ENCODE measurements at regions not wholly inside any gene's neighbourhood (a gene's known extent, or its start where the extent isn't known, plus 50 kb on each side); places are given as distances from the start of the nearest gene placed in this dataset.

DNA sequence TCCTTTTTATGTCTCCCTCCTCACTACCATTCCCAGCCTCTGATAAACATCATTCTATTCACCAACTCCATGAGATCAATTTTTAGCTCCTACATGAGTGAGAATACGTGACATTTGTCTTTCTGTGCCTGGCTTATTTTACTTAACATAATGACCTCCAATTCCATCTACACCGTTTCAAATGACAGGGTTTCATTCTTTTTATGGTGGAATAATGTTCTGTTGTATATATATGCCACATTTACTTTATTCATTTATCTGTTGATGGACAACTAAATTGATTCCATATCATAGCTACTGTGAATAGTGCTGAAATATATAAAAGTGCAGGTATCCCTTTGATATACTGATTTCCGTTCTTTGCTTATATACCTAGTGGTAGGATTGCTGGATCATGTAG lies 503.9 kb downstream of the SMARCA1 start:
- no peak overlapping the region for H3K4me2 ChIP-seq
- H3K36me3 ChIP-seq = no peaks in the 10 kb centered on the region
- TF ChIP-seq, protein P1, sequence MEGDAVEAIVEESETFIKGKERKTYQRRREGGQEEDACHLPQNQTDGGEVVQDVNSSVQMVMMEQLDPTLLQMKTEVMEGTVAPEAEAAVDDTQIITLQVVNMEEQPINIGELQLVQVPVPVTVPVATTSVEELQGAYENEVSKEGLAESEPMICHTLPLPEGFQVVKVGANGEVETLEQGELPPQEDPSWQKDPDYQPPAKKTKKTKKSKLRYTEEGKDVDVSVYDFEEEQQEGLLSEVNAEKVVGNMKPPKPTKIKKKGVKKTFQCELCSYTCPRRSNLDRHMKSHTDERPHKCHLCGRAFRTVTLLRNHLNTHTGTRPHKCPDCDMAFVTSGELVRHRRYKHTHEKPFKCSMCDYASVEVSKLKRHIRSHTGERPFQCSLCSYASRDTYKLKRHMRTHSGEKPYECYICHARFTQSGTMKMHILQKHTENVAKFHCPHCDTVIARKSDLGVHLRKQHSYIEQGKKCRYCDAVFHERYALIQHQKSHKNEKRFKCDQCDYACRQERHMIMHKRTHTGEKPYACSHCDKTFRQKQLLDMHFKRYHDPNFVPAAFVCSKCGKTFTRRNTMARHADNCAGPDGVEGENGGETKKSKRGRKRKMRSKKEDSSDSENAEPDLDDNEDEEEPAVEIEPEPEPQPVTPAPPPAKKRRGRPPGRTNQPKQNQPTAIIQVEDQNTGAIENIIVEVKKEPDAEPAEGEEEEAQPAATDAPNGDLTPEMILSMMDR (IDR thresholded peaks at IDR 0.05) = no peak
- no peak for TF ChIP-seq EZH2phosphoT487 (IDR thresholded peaks at IDR 0.05)
- no peak for TF ChIP-seq EZH2 (IDR thresholded peaks at IDR 0.05)
- peaks cover 3% of the 10 kb centered on the region for H3K9me3 ChIP-seq (ENCODE audit: low read depth)
- peaks cover 12% of the 10 kb centered on the region for H3K9me3 Mint-ChIP-seq
- no peaks in the 10 kb centered on the region for H3K27me3 ChIP-seq
- no peak for DNase-seq (ENCODE audit: low spot score)
- H3K4me1 ChIP-seq = peaks cover 13% of the 10 kb centered on the region
- H3K27me3 Mint-ChIP-seq (ENCODE audit: insufficient read depth, low read depth) = no peaks in the 10 kb centered on the region
- no peak overlapping the region for H3K27ac Mint-ChIP-seq
- no peak overlapping the region for H2AFZ ChIP-seq (replicated peaks)
- no peak overlapping the region for H3K4me3 ChIP-seq
- H3K4me1 Mint-ChIP-seq = peaks cover 13% of the 10 kb centered on the region
- peaks cover 8% of the 10 kb centered on the region for H3F3A ChIP-seq (ENCODE audit: low read depth)
- H4K20me1 ChIP-seq (ENCODE audit: low read depth) = no peaks in the 10 kb centered on the region
- no peak overlapping the region for H3K9ac ChIP-seq
- H3K36me3 Mint-ChIP-seq = peaks cover 2% of the 10 kb centered on the region
- no peak overlapping the region for H3K27ac ChIP-seq
- no peak overlapping the region for H3K4me3 Mint-ChIP-seq
- H3K79me2 ChIP-seq (ENCODE audit: low read depth) = no peaks in the 10 kb centered on the region

- Mint-ChIP-seq H3K27ac (no peak overlapping the region), H3K9me3 (no peaks in the 10 kb centered on the region), H3K36me3 (no peaks in the 10 kb centered on the region), H3K4me3 (no peak overlapping the region), H3K4me1 (peaks cover 22% of the 10 kb centered on the region), H3K27me3 (ENCODE audit: insufficient read depth, low read depth) (no peaks in the 10 kb centered on the region)
- Histone ChIP-seq H4K20me1 (ENCODE audit: low read depth) (no peaks in the 10 kb centered on the region), H3K79me2 (ENCODE audit: low read depth) (no peaks in the 10 kb centered on the region), H3K36me3 (no peaks in the 10 kb centered on the region), H3K9me3 (ENCODE audit: low read depth) (peaks cover 3% of the 10 kb centered on the region), H3F3A (ENCODE audit: low read depth) (peaks cover 8% of the 10 kb centered on the region), H3K9ac (no peak overlapping the region), H3K4me1 (peaks cover 20% of the 10 kb centered on the region), H2AFZ (replicated peaks) (no peak overlapping the region), H3K27ac (no peak overlapping the region), H3K4me2 (peak overlapping the region; percentile 20), H3K4me3 (no peak overlapping the region), H3K27me3 (no peaks in the 10 kb centered on the region)
- TF ChIP-seq EZH2phosphoT487 (IDR thresholded peaks at IDR 0.05) (no peak), EZH2 (IDR thresholded peaks at IDR 0.05) (no peak)
- TF ChIP-seq, protein P1 (IDR thresholded peaks at IDR 0.05) = no peak
- no peak for DNase-seq (ENCODE audit: low spot score)
Measured at GRCh38 chrX:129015381-129015780, 507.9 kb downstream of the SMARCA1 start.

DNA sequence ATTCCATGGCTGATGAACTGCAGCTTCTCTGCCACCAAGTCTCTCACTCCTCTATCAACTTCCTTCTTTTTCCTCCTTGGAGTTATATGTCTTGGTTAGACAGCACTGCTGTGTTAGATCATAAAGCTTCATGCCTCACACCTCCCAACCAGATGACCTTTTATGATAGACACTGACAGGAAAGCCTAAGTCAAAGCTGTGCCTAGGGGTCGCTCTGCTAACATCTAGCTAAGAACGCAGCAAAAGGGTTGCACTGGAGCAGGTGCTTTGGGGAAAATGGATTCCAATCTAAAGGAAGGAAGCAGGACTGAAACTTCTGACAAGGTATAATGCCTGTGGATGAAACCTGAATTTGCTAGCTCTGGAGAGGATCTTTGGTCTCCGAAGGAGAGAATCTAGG lies 509.7 kb downstream of the SMARCA1 start:
- Histone ChIP-seq H3K9me3 (ENCODE audit: low read depth) (no peaks in the 10 kb centered on the region), H3K27me3 (no peaks in the 10 kb centered on the region), H3K4me3 (no peak overlapping the region), H2AFZ (replicated peaks) (no peak overlapping the region), H3K36me3 (no peaks in the 10 kb centered on the region), H3K9ac (no peak overlapping the region), H3K4me1 (peaks cover 20% of the 10 kb centered on the region), H3K4me2 (no peak overlapping the region), H3K27ac (no peak overlapping the region), H3F3A (ENCODE audit: low read depth) (peaks cover 8% of the 10 kb centered on the region), H4K20me1 (ENCODE audit: low read depth) (no peaks in the 10 kb centered on the region), H3K79me2 (ENCODE audit: low read depth) (no peaks in the 10 kb centered on the region)
- Mint-ChIP-seq H3K4me3 (no peak overlapping the region), H3K4me1 (peaks cover 22% of the 10 kb centered on the region), H3K36me3 (no peaks in the 10 kb centered on the region), H3K27me3 (ENCODE audit: insufficient read depth, low read depth) (no peaks in the 10 kb centered on the region), H3K27ac (no peak overlapping the region), H3K9me3 (no peaks in the 10 kb centered on the region)
- DNase-seq (ENCODE audit: low spot score) = peak; percentile 24
- no peak for TF ChIP-seq EZH2phosphoT487 (IDR thresholded peaks at IDR 0.05)
- TF ChIP-seq, protein P1 (IDR thresholded peaks at IDR 0.05) = peak; percentile 27
